NCI-H2171 (cell line): ENCODE measurements at regions not wholly inside any gene's neighbourhood (a gene's known extent, or its start where the extent isn't known, plus 50 kb on each side); places are given as distances from the start of the nearest gene placed in this dataset.

Source experiments
- DNase-seq: peaks from one replicate; lab custom pipeline; 2025; lab: John Stamatoyannopoulos, UW

GRCh38 chr2:18132697-18133096 lies 254.2 kb downstream of the KCNS3 start:
- no peak for DNase-seq

- DNase-seq: no peak
These were observed 253.3 kb downstream of the KCNS3 start for GRCh38 chr2:18131761-18132160.

- DNase-seq: no peak
These were observed 250.9 kb downstream of the KCNS3 start for GRCh38 chr2:18129348-18129747.

GRCh38 chr2:18125303-18125702 lies 246.8 kb downstream of the KCNS3 start:
- no peak for DNase-seq

GRCh38 chr2:18124116-18124835 lies 245.8 kb downstream of the KCNS3 start:
- DNase-seq: no peak

- DNase-seq: no peak
These were observed 245.1 kb downstream of the KCNS3 start for GRCh38 chr2:18123577-18123976.

GRCh38 chr2:18123211-18123570 lies 244.7 kb downstream of the KCNS3 start:
- DNase-seq: no peak

GRCh38 chr2:18122544-18123210 lies 244.2 kb downstream of the KCNS3 start:
- no peak for DNase-seq

- DNase-seq: no peak
These were observed 241.4 kb downstream of the KCNS3 start for GRCh38 chr2:18119883-18120282.

- DNase-seq: no peak
These were observed 240.2 kb downstream of the KCNS3 start for GRCh38 chr2:18118703-18119102.

- peak; percentile 1 for DNase-seq
These were observed 239.1 kb downstream of the KCNS3 start for GRCh38 chr2:18117592-18117991.

GRCh38 chr2:18110222-18110621 lies 231.8 kb downstream of the KCNS3 start:
- no peak for DNase-seq

- DNase-seq: no peak
These were observed 228.4 kb downstream of the KCNS3 start for GRCh38 chr2:18106841-18107240.

- DNase-seq: no peak
These were observed 227.5 kb downstream of the KCNS3 start for GRCh38 chr2:18105929-18106328.

GRCh38 chr2:18104595-18105224 lies 226.2 kb downstream of the KCNS3 start:
- no peak for DNase-seq

GRCh38 chr2:18096836-18097405 lies 218.5 kb downstream of the KCNS3 start:
- no peak for DNase-seq

- DNase-seq: no peak
These were observed 215.8 kb downstream of the KCNS3 start for GRCh38 chr2:18094277-18094676.

GRCh38 chr2:18093196-18093595 lies 214.7 kb downstream of the KCNS3 start:
- no peak for DNase-seq

GRCh38 chr2:18092760-18093159 lies 214.3 kb downstream of the KCNS3 start:
- DNase-seq: no peak

GRCh38 chr2:18085593-18085992 lies 207.1 kb downstream of the KCNS3 start:
- no peak for DNase-seq

GRCh38 chr2:18084376-18084775 lies 205.9 kb downstream of the KCNS3 start:
- no peak for DNase-seq

GRCh38 chr2:18083806-18084205 lies 205.3 kb downstream of the KCNS3 start:
- no peak for DNase-seq

GRCh38 chr2:18078216-18078615 lies 199.7 kb downstream of the KCNS3 start:
- DNase-seq: no peak
